ENCODE measurements at regions not wholly inside any gene's neighbourhood (a gene's known extent, or its start where the extent isn't known, plus 50 kb on each side); places are given as distances from the start of the nearest gene placed in this dataset.

DNA sequence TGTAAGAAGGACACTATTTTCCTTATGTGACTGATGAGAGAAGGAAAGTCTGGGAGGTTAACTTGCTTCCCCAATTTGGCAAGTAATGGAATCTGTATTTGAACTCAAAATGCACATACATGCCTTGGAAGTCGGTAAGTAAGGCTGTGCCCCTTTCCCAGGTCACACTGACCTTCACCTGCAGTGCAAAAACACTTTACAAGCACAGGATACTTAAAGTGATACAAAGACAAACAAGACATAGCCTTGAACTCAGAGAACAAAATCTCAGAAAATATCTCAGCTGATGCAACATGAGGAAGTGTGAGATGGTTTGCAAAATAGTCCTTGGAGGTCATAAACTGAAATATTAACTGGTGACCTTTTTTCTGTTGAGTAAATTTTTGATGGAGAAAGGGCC lies 251.1 kb downstream of the RAB38 start:
- Histone ChIP-seq H3K27me3 (no peaks in the 10 kb centered on the region), H3K27ac (no peak overlapping the region), H3K9me3 (no peaks in the 10 kb centered on the region), H3K36me3 (no peaks in the 10 kb centered on the region), H3K4me1 (ENCODE audit: insufficient read depth) (no peaks in the 10 kb centered on the region), H3K4me3 (no peak overlapping the region)
- DNase-seq: no peak
- intact Hi-C loops (cut with DNase I): no loop called here
- TF ChIP-seq EP300 (IDR thresholded peaks at IDR 0.05): no peak
- TF ChIP-seq, protein P1, sequence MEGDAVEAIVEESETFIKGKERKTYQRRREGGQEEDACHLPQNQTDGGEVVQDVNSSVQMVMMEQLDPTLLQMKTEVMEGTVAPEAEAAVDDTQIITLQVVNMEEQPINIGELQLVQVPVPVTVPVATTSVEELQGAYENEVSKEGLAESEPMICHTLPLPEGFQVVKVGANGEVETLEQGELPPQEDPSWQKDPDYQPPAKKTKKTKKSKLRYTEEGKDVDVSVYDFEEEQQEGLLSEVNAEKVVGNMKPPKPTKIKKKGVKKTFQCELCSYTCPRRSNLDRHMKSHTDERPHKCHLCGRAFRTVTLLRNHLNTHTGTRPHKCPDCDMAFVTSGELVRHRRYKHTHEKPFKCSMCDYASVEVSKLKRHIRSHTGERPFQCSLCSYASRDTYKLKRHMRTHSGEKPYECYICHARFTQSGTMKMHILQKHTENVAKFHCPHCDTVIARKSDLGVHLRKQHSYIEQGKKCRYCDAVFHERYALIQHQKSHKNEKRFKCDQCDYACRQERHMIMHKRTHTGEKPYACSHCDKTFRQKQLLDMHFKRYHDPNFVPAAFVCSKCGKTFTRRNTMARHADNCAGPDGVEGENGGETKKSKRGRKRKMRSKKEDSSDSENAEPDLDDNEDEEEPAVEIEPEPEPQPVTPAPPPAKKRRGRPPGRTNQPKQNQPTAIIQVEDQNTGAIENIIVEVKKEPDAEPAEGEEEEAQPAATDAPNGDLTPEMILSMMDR (IDR thresholded peaks at IDR 0.05): no peak
- TF ChIP-seq POLR2A (IDR thresholded peaks at IDR 0.05): no peak
- WGBS, 3 donors: 9 to 21% (median 10%) methylated on average over 1 of the region's 1 CpG

DNA sequence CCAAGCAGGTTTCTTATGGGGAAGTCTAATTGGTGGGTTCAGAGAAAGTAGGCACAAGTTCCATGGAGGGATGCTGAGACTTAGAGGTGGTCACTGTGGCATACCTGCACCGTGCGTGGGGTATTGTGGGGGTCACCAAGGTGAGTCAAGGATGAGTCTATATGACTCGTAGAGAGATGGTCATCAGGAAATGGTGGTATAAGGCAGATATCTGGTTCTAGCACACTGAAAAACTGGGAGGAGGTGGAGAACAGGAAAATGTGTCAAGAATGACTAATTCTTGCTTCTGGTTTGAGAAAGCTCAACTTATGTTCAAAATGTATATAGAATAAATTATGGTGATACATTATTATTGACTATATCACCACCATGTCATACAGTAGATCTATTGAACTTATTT lies 258.1 kb downstream of the RAB38 start:
- no peak overlapping the region for H3K27ac ChIP-seq
- H3K27me3 ChIP-seq: no peaks in the 10 kb centered on the region
- H3K36me3 ChIP-seq: no peaks in the 10 kb centered on the region
- TF ChIP-seq POLR2A (IDR thresholded peaks at IDR 0.05): no peak
- no peak for TF ChIP-seq EP300 (IDR thresholded peaks at IDR 0.05)
- TF ChIP-seq, protein P1 (IDR thresholded peaks at IDR 0.05): no peak
- no peak for DNase-seq
- intact Hi-C loops (cut with DNase I): no loop called here
- no peaks in the 10 kb centered on the region for H3K9me3 ChIP-seq
- H3K4me1 ChIP-seq (ENCODE audit: insufficient read depth): no peaks in the 10 kb centered on the region
- WGBS, 3 donors: 90 to 94% (median 92%) methylated on average over 3 of the region's 3 CpGs
- no peak overlapping the region for H3K4me3 ChIP-seq

DNA sequence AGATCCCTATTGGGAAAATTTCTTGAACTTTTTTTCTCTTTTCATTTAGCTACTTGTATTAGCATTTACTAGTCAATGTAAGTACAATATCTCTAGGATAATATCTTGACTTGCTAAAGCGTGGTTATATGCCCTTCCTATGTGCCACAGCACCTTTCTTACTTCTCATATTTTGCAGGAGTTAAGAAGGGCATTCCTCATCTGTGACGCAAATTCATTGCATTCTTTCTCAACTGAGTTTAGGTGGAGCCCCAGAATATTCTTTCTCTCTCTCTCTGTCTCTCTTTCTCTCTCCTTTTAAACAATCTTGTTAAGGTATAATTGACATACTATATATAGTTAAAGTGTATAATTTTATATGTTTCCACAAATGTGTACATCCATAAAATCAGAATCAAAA lies 266.1 kb downstream of the RAB38 start:
- WGBS, 3 donors: 84 to 93% (median 88%) methylated on average over 2 of the region's 2 CpGs

DNA sequence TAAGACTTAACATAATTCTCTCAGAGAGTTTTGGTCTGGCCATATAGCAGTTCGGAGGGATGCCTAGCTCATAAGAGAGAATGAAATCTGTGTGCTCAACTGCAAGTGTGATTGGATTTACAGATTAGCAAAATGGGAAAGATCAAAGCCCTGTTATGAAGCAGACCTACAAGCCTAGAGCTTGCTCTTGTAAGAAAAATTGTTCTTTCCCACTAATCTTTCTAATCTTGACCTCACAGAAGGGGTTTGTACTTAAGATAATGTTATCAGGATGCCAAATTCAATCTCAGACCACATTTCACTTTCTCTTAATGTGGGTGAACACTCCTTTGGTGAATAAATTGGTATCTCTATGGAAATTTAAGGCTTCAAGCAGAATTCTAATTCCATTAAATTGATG lies 267.2 kb downstream of the RAB38 start:
- no peaks in the 10 kb centered on the region for H3K9me3 ChIP-seq
- H3K36me3 ChIP-seq: no peaks in the 10 kb centered on the region
- intact Hi-C loops (cut with DNase I): no loop called here
- no peaks in the 10 kb centered on the region for H3K27me3 ChIP-seq
- DNase-seq: no peak
- no peaks in the 10 kb centered on the region for H3K4me1 ChIP-seq (ENCODE audit: insufficient read depth)
- no peak overlapping the region for H3K27ac ChIP-seq
- H3K4me3 ChIP-seq: no peak overlapping the region
- 84 to 100% (median 95%) methylated on average over 1 of the region's 1 CpG for whole genome bisulfite sequencing, 3 donors
- TF ChIP-seq POLR2A (IDR thresholded peaks at IDR 0.05) (no peak), EP300 (IDR thresholded peaks at IDR 0.05) (no peak)
- TF ChIP-seq, protein P1 (IDR thresholded peaks at IDR 0.05): no peak

More for the DNA sequence above, 266.1 kb downstream of the RAB38 start:
- no peak for DNase-seq
- TF ChIP-seq POLR2A (IDR thresholded peaks at IDR 0.05): no peak
- no peak for TF ChIP-seq EP300 (IDR thresholded peaks at IDR 0.05)
- TF ChIP-seq, protein P1 (IDR thresholded peaks at IDR 0.05): no peak
- intact Hi-C loops (cut with DNase I): no loop called here
- H3K9me3 ChIP-seq: no peaks in the 10 kb centered on the region
- H3K27ac ChIP-seq: no peak overlapping the region
- no peaks in the 10 kb centered on the region for H3K36me3 ChIP-seq
- no peaks in the 10 kb centered on the region for H3K27me3 ChIP-seq
- H3K4me1 ChIP-seq (ENCODE audit: insufficient read depth): no peaks in the 10 kb centered on the region
- H3K4me3 ChIP-seq: no peak overlapping the region

DNA sequence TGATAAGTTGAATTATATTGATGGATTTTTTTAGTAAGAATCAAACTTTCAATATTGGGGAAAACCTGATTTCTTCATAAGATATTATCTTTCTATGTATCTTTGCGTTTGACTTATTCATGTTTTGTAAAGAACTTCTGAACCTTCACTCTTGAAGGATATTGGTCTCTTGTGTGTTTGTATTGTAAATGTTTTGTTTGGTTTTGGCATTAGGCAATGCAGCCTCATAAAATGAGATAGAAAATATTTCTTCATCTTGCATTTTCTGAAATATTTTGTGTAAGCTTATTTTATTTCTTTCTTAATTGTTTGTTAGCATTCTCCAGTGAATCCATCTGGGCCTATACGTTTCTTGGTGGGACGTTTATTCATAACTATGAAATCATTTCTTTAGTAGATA lies 271.9 kb downstream of the RAB38 start:
- intact Hi-C loops (cut with DNase I): no loop called here
- 42 to 74% (median 51%) methylated on average over 3 of the region's 3 CpGs for WGBS, 3 donors
- DNase-seq: no peak
- Histone ChIP-seq H3K36me3 (no peaks in the 10 kb centered on the region), H3K4me1 (ENCODE audit: insufficient read depth) (no peaks in the 10 kb centered on the region), H3K27ac (no peak overlapping the region), H3K4me3 (no peak overlapping the region), H3K9me3 (no peaks in the 10 kb centered on the region), H3K27me3 (no peaks in the 10 kb centered on the region)
- TF ChIP-seq POLR2A (IDR thresholded peaks at IDR 0.05) (no peak), EP300 (IDR thresholded peaks at IDR 0.05) (no peak)
- TF ChIP-seq, protein P1 (IDR thresholded peaks at IDR 0.05): no peak

Measured in ovary (tissue), 7 donors.